ENCODE measurements at regions not wholly inside any gene's neighbourhood (a gene's known extent, or its start where the extent isn't known, plus 50 kb on each side); places are given as distances from the start of the nearest gene placed in this dataset.
"Not testable (repeated sequence)": the region's sequence is repeated elsewhere in the genome, so short reads cannot be mapped to it uniquely, and the experiment has no call there.

- not testable (repeated sequence) for H3K27ac Mint-ChIP-seq; H3K27me3 Mint-ChIP-seq; H3K4me1 Mint-ChIP-seq; H3K9me3 Mint-ChIP-seq; ATAC-seq (ENCODE audit: low read depth); DNase-seq (ENCODE audit: low spot score in 2 of 2); H3K4me3 Mint-ChIP-seq
- peaks cover 10% of the 10 kb centered on the region for H3K36me3 Mint-ChIP-seq
These were observed 96.3 kb upstream of the PZP start for GRCh38 chr12:9304540-9304939.

- H3K27ac Mint-ChIP-seq; H3K4me3 Mint-ChIP-seq; H3K27me3 Mint-ChIP-seq; ATAC-seq (ENCODE audit: low read depth); H3K36me3 Mint-ChIP-seq; DNase-seq (ENCODE audit: low spot score in 2 of 2); H3K4me1 Mint-ChIP-seq; H3K9me3 Mint-ChIP-seq: not testable (repeated sequence)
These were observed 87.7 kb upstream of the PZP start for GRCh38 chr12:9295872-9296271.

DNA sequence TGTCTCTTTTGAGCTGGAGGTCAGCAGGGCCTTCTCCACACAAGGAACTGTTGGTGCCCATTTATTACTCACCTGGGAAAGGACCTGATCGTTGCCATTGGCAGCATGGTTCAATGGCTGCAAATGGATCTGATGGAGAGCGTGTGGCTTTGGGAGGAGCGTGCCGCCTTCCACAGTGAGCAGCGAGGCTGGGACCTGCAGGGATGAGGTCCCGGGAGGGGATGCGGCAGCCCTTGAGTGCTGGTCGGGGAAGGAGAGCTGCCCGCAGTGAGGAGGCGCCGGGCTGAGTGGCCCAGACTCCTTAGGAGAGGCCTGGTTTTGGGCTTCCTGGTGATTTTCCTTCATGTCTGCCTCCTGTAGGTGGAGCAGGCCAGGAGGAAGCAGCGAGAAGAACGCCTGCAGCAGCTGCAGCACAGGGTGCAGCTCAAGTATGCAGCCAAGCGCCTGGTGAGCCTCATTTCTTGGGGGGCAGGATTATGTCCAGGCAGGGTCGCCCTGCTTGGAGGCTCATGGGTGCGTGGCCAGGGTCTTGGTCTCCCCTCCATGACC lies 86.0 kb upstream of the PZP start:
- not testable (repeated sequence) for H3K27me3 Mint-ChIP-seq; H3K4me3 Mint-ChIP-seq; H3K27ac Mint-ChIP-seq; ATAC-seq (ENCODE audit: low read depth); H3K4me1 Mint-ChIP-seq; H3K9me3 Mint-ChIP-seq; H3K36me3 Mint-ChIP-seq; DNase-seq (ENCODE audit: low spot score in 2 of 2)

DNA sequence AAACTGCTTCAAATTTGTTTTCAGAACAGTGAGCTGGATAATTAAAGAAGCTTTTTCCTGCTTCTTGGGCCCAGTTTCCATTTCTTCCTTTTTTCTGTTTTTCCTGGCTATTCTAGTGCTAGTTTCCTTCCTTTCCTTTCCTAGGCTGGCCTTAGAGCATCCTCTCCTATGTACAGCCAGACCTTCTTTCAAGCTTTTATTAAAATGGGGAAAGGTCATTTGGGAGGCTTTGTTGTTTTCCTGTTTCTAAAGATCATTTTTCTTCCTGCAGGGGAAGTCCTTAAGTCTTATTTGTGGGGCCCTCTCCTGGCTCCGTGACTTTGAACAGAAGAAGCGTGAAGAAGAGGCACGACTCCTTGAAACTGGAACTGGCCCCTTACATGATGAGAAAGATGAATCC lies 85.2 kb upstream of the PZP start:
- not testable (repeated sequence) for H3K27me3 Mint-ChIP-seq; DNase-seq (ENCODE audit: low spot score in 2 of 2); H3K4me3 Mint-ChIP-seq; H3K36me3 Mint-ChIP-seq; H3K9me3 Mint-ChIP-seq; ATAC-seq (ENCODE audit: low read depth); H3K4me1 Mint-ChIP-seq; H3K27ac Mint-ChIP-seq

GRCh38 chr12:9289984-9290383 lies 81.8 kb upstream of the PZP start:
- H3K9me3 Mint-ChIP-seq; H3K4me1 Mint-ChIP-seq; H3K27me3 Mint-ChIP-seq; H3K36me3 Mint-ChIP-seq; ATAC-seq (ENCODE audit: low read depth); H3K27ac Mint-ChIP-seq; DNase-seq (ENCODE audit: low spot score in 2 of 2); H3K4me3 Mint-ChIP-seq: not testable (repeated sequence)

DNA sequence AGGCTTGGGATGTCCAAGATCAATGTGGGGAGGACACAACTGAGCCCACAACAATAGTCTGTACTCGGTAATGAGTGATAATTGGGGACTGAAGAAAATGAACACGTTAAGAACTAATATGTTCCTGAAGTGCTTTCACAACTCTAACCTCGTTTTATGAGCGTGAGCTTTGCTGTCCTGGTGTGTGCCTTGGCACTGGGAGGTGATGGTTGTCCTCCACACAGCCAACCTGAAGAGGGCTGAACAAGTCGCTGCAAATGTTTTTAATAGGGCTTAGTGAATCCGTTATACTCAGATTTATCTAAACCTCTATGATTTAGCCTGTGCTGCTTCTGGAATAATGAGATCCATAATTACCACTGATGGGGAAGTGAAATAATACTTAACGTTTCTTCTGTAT lies 76.5 kb upstream of the PZP start:
- not testable (repeated sequence) for H3K27me3 Mint-ChIP-seq; H3K4me1 Mint-ChIP-seq; ATAC-seq (ENCODE audit: low read depth); DNase-seq (ENCODE audit: low spot score in 2 of 2); H3K9me3 Mint-ChIP-seq; H3K36me3 Mint-ChIP-seq
- Mint-ChIP-seq H3K4me3 (peak overlapping the region; percentile 98), H3K27ac (peak overlapping the region; percentile 88)

DNA sequence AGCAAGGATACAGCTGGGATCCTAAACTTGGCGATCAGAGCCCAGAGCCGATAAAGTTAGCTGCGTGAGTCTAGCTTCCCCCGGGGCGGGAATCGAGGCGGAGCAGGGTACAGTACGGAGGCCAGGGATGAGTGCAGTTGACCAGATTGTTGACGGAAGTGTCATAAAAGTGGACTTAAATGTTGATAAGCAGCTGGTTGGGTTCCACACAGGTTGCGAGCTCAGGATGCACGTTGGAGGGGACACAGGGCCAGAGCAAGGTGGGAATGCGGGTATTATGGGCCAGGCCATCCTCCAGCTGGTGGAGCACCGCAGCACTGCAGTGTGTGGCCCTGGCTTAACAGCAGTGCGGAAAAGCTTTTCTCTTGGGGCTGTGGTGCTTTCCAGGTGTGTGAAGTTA lies 76.0 kb upstream of the PZP start:
- H3K4me3 Mint-ChIP-seq, result peak overlapping the region; percentile 98

DNA sequence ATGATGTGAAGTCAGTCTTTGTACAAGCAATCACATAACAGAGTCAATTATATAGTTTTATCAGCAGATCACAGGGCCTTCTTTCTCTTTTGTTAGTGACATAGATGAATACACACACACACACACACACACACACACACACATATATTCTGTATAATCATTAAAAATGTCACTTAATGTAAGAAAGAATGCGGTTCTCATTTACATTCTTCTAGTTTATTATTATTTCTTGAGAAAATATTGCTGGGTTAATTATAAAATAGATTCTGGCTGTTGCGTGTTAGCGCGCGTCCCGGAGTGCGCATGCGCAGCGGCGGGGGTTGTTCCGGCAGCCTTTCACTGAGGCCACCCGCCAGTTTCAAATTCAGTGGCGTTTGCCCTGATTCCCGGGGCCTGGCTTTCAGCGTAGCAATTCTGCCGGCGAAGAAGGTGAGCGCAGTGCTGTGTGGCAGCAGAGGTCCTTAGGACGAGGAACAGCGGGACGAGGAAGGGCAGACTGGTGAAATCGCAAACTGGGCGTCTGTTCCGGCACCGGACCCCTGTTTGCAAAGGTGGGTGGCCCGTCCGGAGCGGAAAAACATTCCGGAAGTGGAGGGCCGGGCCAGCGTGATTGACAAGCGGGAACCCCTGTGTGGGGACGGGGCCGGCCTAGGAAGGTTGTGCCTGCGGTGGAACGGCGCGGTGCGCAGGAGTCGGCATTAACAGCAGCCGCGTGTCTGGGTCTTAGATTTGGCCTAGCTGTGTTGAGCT lies 75.3 kb upstream of the PZP start:
- not testable (repeated sequence) for H3K36me3 Mint-ChIP-seq, H3K4me1 Mint-ChIP-seq, H3K27me3 Mint-ChIP-seq, H3K9me3 Mint-ChIP-seq
- ATAC-seq (ENCODE audit: low read depth) (peak; percentile 81), DNase-seq (ENCODE audit: low spot score in 2 of 2) (peak; percentile 65 to 75)
- Mint-ChIP-seq H3K4me3 (peak overlapping the region; percentile 98), H3K27ac (peak overlapping the region; percentile 88)

More for the DNA sequence above, 76.0 kb upstream of the PZP start:
- H3K27ac Mint-ChIP-seq, result peak overlapping the region; percentile 88
- not testable (repeated sequence) for H3K4me1 Mint-ChIP-seq, H3K9me3 Mint-ChIP-seq, H3K27me3 Mint-ChIP-seq, H3K36me3 Mint-ChIP-seq
- ATAC-seq (ENCODE audit: low read depth) (peak; percentile 59), DNase-seq (ENCODE audit: low spot score in 2 of 2) (peak in 1 of 2 donors; percentile 15)

GRCh38 chr12:9276990-9277389 lies 68.8 kb upstream of the PZP start:
- ATAC-seq (ENCODE audit: low read depth) (no peak), DNase-seq (ENCODE audit: low spot score in 2 of 2) (no peak)
- no peaks in the 10 kb centered on the region for H3K4me1 Mint-ChIP-seq
- H3K27me3 Mint-ChIP-seq, result peaks cover 9% of the 10 kb centered on the region
- no peaks in the 10 kb centered on the region for H3K36me3 Mint-ChIP-seq
- no peak overlapping the region for H3K27ac Mint-ChIP-seq
- H3K4me3 Mint-ChIP-seq, result no peak overlapping the region
- no peaks in the 10 kb centered on the region for H3K9me3 Mint-ChIP-seq

DNA sequence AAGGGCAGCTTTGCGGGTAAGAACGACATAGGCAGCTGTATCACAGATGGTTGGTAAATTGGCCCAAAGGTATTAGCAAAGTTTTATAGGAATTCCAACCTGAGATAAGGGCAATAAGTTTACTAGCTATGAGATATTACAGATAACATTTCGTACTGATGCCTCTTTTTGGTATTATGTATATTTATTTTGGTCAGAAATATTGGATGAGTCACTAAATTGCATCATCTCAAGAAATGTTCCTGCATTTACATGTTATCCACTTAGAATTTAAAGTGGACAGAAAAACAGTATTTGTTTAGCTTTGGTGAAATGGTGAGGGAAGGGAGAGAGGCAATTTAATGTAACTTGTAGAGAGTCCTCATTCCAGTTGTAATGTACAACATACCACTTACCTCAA lies 65.1 kb upstream of the PZP start:
- ATAC-seq (ENCODE audit: low read depth) (no peak), DNase-seq (ENCODE audit: low spot score in 2 of 2) (no peak)
- H3K4me3 Mint-ChIP-seq, result no peak overlapping the region
- H3K36me3 Mint-ChIP-seq, result no peaks in the 10 kb centered on the region
- H3K27ac Mint-ChIP-seq, result no peak overlapping the region
- no peaks in the 10 kb centered on the region for H3K9me3 Mint-ChIP-seq
- no peaks in the 10 kb centered on the region for H3K4me1 Mint-ChIP-seq
- peaks cover 12% of the 10 kb centered on the region for H3K27me3 Mint-ChIP-seq

GRCh38 chr12:9271875-9272274 lies 63.7 kb upstream of the PZP start:
- DNase-seq (ENCODE audit: low spot score in 2 of 2) (no peak), ATAC-seq (ENCODE audit: low read depth) (no peak)
- no peaks in the 10 kb centered on the region for H3K4me1 Mint-ChIP-seq
- no peak overlapping the region for H3K27ac Mint-ChIP-seq
- no peaks in the 10 kb centered on the region for H3K36me3 Mint-ChIP-seq
- H3K27me3 Mint-ChIP-seq, result peaks cover 10% of the 10 kb centered on the region
- H3K9me3 Mint-ChIP-seq, result no peaks in the 10 kb centered on the region
- no peak overlapping the region for H3K4me3 Mint-ChIP-seq

DNA sequence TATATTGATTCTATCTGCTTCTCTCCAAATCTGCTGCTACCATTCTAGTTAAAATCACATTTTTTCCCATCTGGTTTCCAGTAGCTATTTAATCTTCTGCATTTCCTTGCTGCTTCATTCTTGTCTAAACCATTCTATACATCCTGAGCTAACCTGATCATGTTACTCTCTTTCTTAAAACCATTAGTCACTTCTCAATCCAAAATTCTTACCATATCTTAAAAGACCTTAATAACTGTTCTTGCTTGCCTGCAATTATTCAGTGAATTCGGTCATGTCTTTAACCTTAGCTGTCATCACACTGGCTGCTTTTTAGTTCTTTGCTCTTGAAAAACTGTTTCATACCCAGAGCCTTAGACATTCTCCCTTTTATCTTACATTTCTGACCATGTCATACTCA lies 56.4 kb upstream of the PZP start:
- Mint-ChIP-seq H3K27ac (no peak overlapping the region), H3K4me1 (no peaks in the 10 kb centered on the region), H3K27me3 (peaks cover 1% of the 10 kb centered on the region), H3K9me3 (no peaks in the 10 kb centered on the region), H3K4me3 (no peak overlapping the region), H3K36me3 (no peaks in the 10 kb centered on the region)
- ATAC-seq (ENCODE audit: low read depth) (no peak), DNase-seq (ENCODE audit: low spot score in 2 of 2) (no peak)

- Mint-ChIP-seq H3K4me1 (no peaks in the 10 kb centered on the region), H3K4me3 (no peak overlapping the region), H3K9me3 (no peaks in the 10 kb centered on the region), H3K36me3 (no peaks in the 10 kb centered on the region), H3K27me3 (peaks cover 1% of the 10 kb centered on the region), H3K27ac (no peak overlapping the region)
- DNase-seq (ENCODE audit: low spot score in 2 of 2), result no peak
- ATAC-seq (ENCODE audit: low read depth), result no peak
These were observed 52.7 kb upstream of the PZP start for GRCh38 chr12:9260931-9261330.

DNA sequence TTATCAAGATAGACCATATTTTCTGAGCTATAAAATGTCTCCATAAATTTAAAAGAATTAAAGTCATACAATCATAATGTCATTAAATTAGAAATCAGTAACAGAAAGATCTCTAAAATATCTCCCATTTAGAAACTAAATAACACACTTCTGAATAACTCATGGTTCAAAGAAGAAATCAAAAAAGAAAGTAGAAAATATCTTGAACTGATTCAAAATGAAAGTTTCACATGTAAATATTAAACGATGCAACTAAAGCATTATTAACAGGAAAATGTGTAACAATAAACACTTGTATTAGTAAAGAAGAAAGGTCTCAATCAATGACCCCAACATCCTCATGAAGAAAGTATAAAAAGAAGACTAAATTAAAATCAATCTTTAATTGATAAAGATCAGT lies 50.5 kb upstream of the PZP start:
- no peak overlapping the region for H3K4me3 Mint-ChIP-seq

More for the DNA sequence above, 50.5 kb upstream of the PZP start:
- no peak for ATAC-seq (ENCODE audit: low read depth)
- H3K9me3 Mint-ChIP-seq, result no peaks in the 10 kb centered on the region
- no peak overlapping the region for H3K27ac Mint-ChIP-seq
- H3K27me3 Mint-ChIP-seq, result no peaks in the 10 kb centered on the region
- no peak for DNase-seq (ENCODE audit: low spot score in 2 of 2)
- no peaks in the 10 kb centered on the region for H3K4me1 Mint-ChIP-seq
- no peaks in the 10 kb centered on the region for H3K36me3 Mint-ChIP-seq
